NCI-H2081 (cell line): ENCODE measurements at regions not wholly inside any gene's neighbourhood (a gene's known extent, or its start where the extent isn't known, plus 50 kb on each side); places are given as distances from the start of the nearest gene placed in this dataset.
A peak's percentile ranks its signal among the peaks of the same experiment; 100 is the strongest.

ENCODE experiments used
- DNase-seq, 2 experiments: peaks; one replicate each; lab custom pipeline; 2025; lab: John Stamatoyannopoulos, UW

GRCh38 chr6:76418560-76419223 is 346.2 kb upstream of the IMPG1 start:
- DNase-seq = no peak

- DNase-seq = peak; percentile 26 to 59
These were observed 344.6 kb upstream of the IMPG1 start for GRCh38 chr6:76416821-76417605.

GRCh38 chr6:76403064-76403463 is 330.6 kb upstream of the IMPG1 start:
- DNase-seq = no peak

DNA sequence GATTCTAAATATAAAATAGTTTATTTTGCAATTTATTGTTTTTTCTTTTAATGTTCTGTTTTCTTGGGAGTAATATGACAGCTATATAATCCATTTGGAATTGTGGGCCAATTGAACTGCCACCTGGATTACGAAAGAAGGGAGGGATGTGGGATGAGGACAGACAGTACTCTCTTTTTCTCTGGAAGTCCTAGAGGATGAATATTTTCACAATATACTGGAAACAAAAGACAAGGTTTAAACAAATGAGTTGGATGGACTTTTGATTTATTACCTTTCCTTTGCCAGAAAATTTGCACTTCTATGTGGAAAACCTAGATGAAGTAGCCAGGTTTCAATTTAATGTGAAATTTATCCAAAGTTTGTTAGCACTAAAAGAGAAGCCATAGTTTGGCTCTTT is 325.5 kb upstream of the IMPG1 start:
- DNase-seq = no peak

- no peak for DNase-seq
These were observed 309.7 kb upstream of the IMPG1 start for GRCh38 chr6:76382201-76382600.

DNA sequence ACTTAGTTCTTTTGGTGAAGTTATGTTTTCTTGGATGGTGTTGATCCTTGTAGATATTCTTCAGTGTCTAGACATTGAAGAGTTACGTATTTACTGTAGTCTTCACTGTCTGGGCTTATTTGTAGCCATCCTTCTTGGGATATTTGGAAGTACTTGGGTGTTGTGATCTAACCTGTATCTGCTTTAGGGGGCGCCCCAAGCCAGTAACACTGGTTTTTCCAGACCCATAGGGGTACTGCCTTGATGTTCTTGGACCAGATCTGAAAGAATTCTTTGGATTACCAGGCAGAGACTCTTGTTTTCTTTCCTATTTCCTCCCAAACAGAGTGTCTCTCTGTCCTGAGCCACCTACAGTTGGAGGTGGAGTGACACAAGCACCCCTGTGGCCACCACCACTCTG is 309.1 kb upstream of the IMPG1 start:
- DNase-seq = no peak

- DNase-seq = no peak
These were observed 278.8 kb upstream of the IMPG1 start for GRCh38 chr6:76351275-76351674.

DNA sequence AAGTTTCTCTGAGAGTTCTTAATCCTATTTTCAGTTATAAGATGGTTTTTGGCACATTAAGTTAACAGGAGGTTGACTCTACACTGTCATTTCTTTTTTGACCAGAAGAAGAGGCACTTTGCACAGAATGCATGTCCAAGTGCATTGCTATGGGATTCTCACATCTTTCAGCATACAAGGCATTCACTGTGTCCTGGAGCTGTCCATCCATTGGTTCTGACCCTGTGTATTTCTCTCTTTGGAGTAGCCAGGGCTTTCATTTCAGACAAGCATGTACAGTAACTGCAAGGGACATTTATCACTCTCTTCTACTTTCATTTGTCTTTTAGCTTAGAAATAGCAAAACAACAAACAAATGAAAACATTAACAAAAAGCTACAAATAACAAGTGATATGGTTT is 275.1 kb upstream of the IMPG1 start:
- DNase-seq = no peak

GRCh38 chr6:76342611-76343160 is 270.2 kb upstream of the IMPG1 start:
- DNase-seq = no peak

- no peak for DNase-seq
These were observed 257.6 kb upstream of the IMPG1 start for GRCh38 chr6:76330031-76330430.

- DNase-seq = no peak
These were observed 254.4 kb upstream of the IMPG1 start for GRCh38 chr6:76326871-76327270.
